ENCODE measurements at regions not wholly inside any gene's neighbourhood (a gene's known extent, or its start where the extent isn't known, plus 50 kb on each side); places are given as distances from the start of the nearest gene placed in this dataset.

GRCh38 chr3:83706669-83707068, 1252.1 kb upstream of the CADM2 start:
- no peaks in the 10 kb centered on the region for H3K27me3 ChIP-seq (ENCODE audit: control insufficient read depth, insufficient read depth, low read length)
- H3K36me3 ChIP-seq (ENCODE audit: control insufficient read depth, insufficient read depth, low read length) = no peaks in the 10 kb centered on the region
- ATAC-seq = no peak
- Mint-ChIP-seq H3K9me3 (peaks cover 10 to 22% of the 10 kb centered on the region in 2 donors), H3K36me3 (peaks cover 6% of the 10 kb centered on the region), H3K27me3 (ENCODE audit: low read depth in 2 of 2) (no peaks in the 10 kb centered on the region), H3K4me3 (no peak overlapping the region), H3K27ac (no peak overlapping the region), H3K4me1 (no peaks in the 10 kb centered on the region)
- TF ChIP-seq CTCF (IDR thresholded peaks at IDR 0.05) = no peak
- H3K4me1 ChIP-seq (ENCODE audit: control insufficient read depth, insufficient read depth, low read length) = no peaks in the 10 kb centered on the region
- WGBS (ENCODE audit: insufficient coverage) = 57% methylated on average over 1 of the region's 1 CpG
- intact Hi-C loops (cut with micrococcal nuclease) = no loop called here
- no peak overlapping the region for H3K4me3 ChIP-seq (ENCODE audit: low read length)
- DNase-seq = no peak
- H3K9me3 ChIP-seq (ENCODE audit: control insufficient read depth, insufficient read depth, low read length) = no peaks in the 10 kb centered on the region
- H3K27ac ChIP-seq (ENCODE audit: low read length) = no peak overlapping the region

DNA sequence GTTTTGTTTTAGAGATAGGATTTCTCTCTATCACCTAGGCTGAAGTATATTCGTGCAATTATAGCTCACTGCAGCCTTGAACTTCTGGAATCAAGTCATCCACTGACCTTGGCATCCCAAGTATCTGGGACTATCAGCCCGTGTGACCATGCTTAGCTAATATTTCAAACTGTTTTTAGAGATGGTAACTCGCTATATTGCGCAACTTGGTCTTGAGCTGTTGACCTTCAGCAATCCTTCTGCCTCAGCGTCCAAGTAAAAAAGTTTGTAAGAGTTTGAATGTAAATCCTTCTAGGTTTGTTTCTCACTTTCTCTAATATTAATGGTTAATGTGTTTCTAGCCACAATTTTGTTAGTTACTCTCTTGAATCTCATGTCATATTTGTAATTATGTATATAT, 1243.5 kb upstream of the CADM2 start:
- Histone ChIP-seq H3K27me3 (ENCODE audit: control insufficient read depth, insufficient read depth, low read length) (no peaks in the 10 kb centered on the region), H3K4me3 (ENCODE audit: low read length) (no peak overlapping the region), H3K4me1 (ENCODE audit: control insufficient read depth, insufficient read depth, low read length) (no peaks in the 10 kb centered on the region), H3K9me3 (ENCODE audit: control insufficient read depth, insufficient read depth, low read length) (no peaks in the 10 kb centered on the region), H3K27ac (ENCODE audit: low read length) (no peak overlapping the region), H3K36me3 (ENCODE audit: control insufficient read depth, insufficient read depth, low read length) (no peaks in the 10 kb centered on the region)
- WGBS (ENCODE audit: insufficient coverage) = 59% methylated on average over 4 of the region's 5 CpGs
- H3K27ac Mint-ChIP-seq = no peak overlapping the region
- no peaks in the 10 kb centered on the region for H3K4me1 Mint-ChIP-seq
- H3K27me3 Mint-ChIP-seq (ENCODE audit: low read depth in 2 of 2) = no peaks in the 10 kb centered on the region
- no peak for ATAC-seq
- H3K4me3 Mint-ChIP-seq = no peak overlapping the region
- H3K36me3 Mint-ChIP-seq = no peaks in the 10 kb centered on the region
- peaks cover 8 to 21% of the 10 kb centered on the region in 2 donors for H3K9me3 Mint-ChIP-seq
- no peak for TF ChIP-seq CTCF (IDR thresholded peaks at IDR 0.05)
- intact Hi-C loops (cut with micrococcal nuclease) = no loop called here
- no peak for DNase-seq

DNA sequence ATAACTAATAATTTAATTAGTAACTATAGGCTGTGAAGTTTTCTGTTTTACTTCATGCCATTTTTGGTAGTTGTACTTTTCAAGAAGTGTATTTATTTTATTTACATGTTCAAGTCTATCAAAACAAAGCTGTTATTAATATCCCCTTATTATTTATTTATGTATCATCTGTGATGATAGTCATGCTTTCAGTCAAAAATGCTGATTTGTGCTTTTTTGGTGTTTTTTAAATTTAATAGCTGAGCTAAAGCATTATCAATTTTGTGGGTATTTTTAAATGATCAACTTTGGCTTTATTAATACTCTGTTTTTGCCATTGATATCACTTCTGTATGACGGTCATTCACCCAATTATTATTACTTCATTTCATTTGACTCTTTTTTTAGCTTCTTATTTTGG, 1229.2 kb upstream of the CADM2 start:
- H3K4me1 Mint-ChIP-seq = no peaks in the 10 kb centered on the region
- no peaks in the 10 kb centered on the region for H3K27me3 Mint-ChIP-seq (ENCODE audit: low read depth in 2 of 2)
- DNase-seq = no peak
- H3K27me3 ChIP-seq (ENCODE audit: control insufficient read depth, insufficient read depth, low read length) = no peaks in the 10 kb centered on the region
- no peak overlapping the region for H3K27ac Mint-ChIP-seq
- no peaks in the 10 kb centered on the region for H3K36me3 ChIP-seq (ENCODE audit: control insufficient read depth, insufficient read depth, low read length)
- WGBS (ENCODE audit: insufficient coverage) = no CpG with 5 or more reads among the region's 1 CpG
- H3K4me3 ChIP-seq (ENCODE audit: low read length) = no peak overlapping the region
- H3K9me3 Mint-ChIP-seq = peaks cover 9 to 12% of the 10 kb centered on the region in 2 donors
- intact Hi-C loops (cut with micrococcal nuclease) = no loop called here
- TF ChIP-seq CTCF (IDR thresholded peaks at IDR 0.05) = no peak
- peaks cover 24% of the 10 kb centered on the region for H3K9me3 ChIP-seq (ENCODE audit: control insufficient read depth, insufficient read depth, low read length)
- no peak overlapping the region for H3K27ac ChIP-seq (ENCODE audit: low read length)
- H3K36me3 Mint-ChIP-seq = peaks cover 28% of the 10 kb centered on the region
- no peaks in the 10 kb centered on the region for H3K4me1 ChIP-seq (ENCODE audit: control insufficient read depth, insufficient read depth, low read length)
- no peak overlapping the region for H3K4me3 Mint-ChIP-seq
- no peak for ATAC-seq

DNA sequence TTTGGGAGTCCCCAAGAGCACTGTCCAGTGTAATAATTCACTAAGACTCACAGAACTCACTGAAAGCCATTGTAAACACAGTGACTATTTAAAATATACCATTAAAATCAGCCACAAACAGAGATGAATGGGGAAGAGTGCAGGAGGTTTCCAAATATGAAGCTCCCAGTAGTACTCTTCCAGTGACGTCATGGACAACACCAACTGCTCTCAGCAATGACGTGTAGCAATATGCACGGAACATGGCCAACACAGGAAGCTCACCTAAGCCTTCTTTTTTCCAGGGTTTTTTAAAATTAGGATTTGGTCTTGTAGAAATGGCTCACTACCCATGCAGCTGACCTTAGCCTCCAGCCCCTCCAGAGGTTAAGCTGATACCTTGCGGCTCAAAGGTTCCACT, 1224.1 kb upstream of the CADM2 start:
- peaks cover 4% of the 10 kb centered on the region for H3K9me3 ChIP-seq (ENCODE audit: control insufficient read depth, insufficient read depth, low read length)
- 86% methylated on average over 4 of the region's 4 CpGs for WGBS (ENCODE audit: insufficient coverage)
- peaks cover 6% of the 10 kb centered on the region in 2 donors for H3K9me3 Mint-ChIP-seq
- no peaks in the 10 kb centered on the region for H3K4me1 Mint-ChIP-seq
- no peaks in the 10 kb centered on the region for H3K36me3 Mint-ChIP-seq
- intact Hi-C loops (cut with micrococcal nuclease) = no loop called here
- H3K4me1 ChIP-seq (ENCODE audit: control insufficient read depth, insufficient read depth, low read length) = no peaks in the 10 kb centered on the region
- no peak for TF ChIP-seq CTCF (IDR thresholded peaks at IDR 0.05)
- ATAC-seq (no peak), DNase-seq (no peak)
- no peak overlapping the region for H3K27ac Mint-ChIP-seq
- no peak overlapping the region for H3K27ac ChIP-seq (ENCODE audit: low read length)
- no peak overlapping the region for H3K4me3 Mint-ChIP-seq
- no peaks in the 10 kb centered on the region for H3K27me3 Mint-ChIP-seq (ENCODE audit: low read depth in 2 of 2)
- no peaks in the 10 kb centered on the region for H3K36me3 ChIP-seq (ENCODE audit: control insufficient read depth, insufficient read depth, low read length)
- no peaks in the 10 kb centered on the region for H3K27me3 ChIP-seq (ENCODE audit: control insufficient read depth, insufficient read depth, low read length)
- H3K4me3 ChIP-seq (ENCODE audit: low read length) = no peak overlapping the region

Measured in natural killer cell (primary cell).